ENCODE measurements at regions not wholly inside any gene's neighbourhood (a gene's known extent, or its start where the extent isn't known, plus 50 kb on each side); places are given as distances from the start of the nearest gene placed in this dataset.

DNA sequence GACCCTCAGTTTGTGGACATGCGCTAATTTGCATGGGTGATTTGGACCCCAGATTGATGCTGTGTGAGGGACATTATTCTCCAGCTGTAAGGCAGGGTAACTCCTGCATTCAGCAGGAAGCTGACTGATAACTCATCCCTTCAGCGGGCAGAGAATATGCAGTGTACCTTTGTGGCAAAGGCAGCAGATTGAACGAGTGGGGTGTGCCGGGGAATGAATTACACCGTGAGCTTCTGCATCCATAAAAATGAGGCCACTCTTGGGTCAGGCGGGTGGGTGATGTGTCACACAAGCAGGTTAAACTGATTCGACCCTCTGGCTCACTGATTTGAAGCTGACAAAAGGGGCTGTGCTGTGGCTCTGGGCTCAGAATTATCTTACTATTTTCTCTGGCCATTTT is 128.9 kb upstream of the PMFBP1 start (continued):
- TF ChIP-seq NR2C1 (IDR thresholded peaks at IDR 0.05) (no peak), NR2C1 (tag; IDR thresholded peaks at IDR 0.05) (no peak), FOXM1 (IDR thresholded peaks at IDR 0.05; ENCODE audit: low read depth) (no peak), FOXM1 (CRISPR knock-in tag; IDR thresholded peaks at IDR 0.05; ENCODE audit: low read depth) (no peak), ZNF589 (CRISPR knock-in tag; IDR thresholded peaks at IDR 0.05; ENCODE audit: low read depth) (no peak), ZNF124 (CRISPR knock-in tag; IDR thresholded peaks at IDR 0.05) (no peak), RCOR1 (IDR thresholded peaks at IDR 0.05; ENCODE audit: borderline replicate concordance in 1 of 2, low read depth in 2 of 2, low read length in 2 of 2) (no peak), PRMT5 (CRISPR knock-in tag; IDR thresholded peaks at IDR 0.05) (no peak), TEAD4 (IDR thresholded peaks at IDR 0.05; ENCODE audit: low read length) (no peak), TEAD4 (CRISPR knock-in tag; IDR thresholded peaks at IDR 0.05; ENCODE audit: borderline replicate concordance) (no peak)

DNA sequence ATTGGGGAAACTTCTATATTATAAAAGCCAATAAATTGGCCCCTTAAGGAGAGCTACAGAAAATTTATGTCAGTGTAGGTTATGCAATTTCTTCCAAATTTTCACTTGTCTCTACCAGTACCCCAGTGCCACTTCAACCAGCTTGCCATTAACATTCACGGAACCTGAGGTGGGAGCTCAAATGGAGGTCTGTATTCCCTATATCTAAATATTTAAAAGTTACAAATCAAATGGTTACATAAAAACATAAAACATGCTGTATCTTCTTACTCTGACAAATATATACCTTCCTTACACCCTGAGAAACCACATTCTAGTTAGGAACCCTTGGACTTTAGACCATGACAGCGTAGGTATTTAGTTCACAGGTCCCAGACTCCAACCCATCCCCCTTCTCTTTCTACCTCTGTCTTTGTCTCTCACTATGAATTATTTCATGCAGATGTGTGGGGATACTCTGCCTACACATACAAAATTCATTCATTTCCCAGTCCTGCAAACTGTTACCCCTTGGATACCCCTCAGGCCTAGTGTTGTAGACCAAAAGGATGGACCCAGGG is 127.8 kb upstream of the PMFBP1 start:
- POLR2A ChIA-PET, result interaction anchor here (1.5 kb wide), 1 partner anchor 8 kb away, joined by 4 read pairs; no protein-coding TSS in a partner anchor
- no peak overlapping the region for H2AFZ ChIP-seq (ENCODE audit: low read depth, low read length)
- ATAC-seq (no peak), DNase-seq (ENCODE audit: extremely low read depth in 1 of 4, low spot score in 3 of 4) (no peak), FAIRE-seq (no peak)
- intact Hi-C loops (cut with micrococcal nuclease) (no loop called here), in situ Hi-C loops (cut with MboI) (no loop called here)
- H3K4me3 ChIP-seq, result no peak overlapping the region
- H3K9me3 ChIP-seq (replicated peaks; ENCODE audit: control insufficient read depth, insufficient read depth, low read depth, low read length), result no peaks in the 10 kb centered on the region
- no peaks in the 10 kb centered on the region for H4K20me1 ChIP-seq (replicated peaks; ENCODE audit: control insufficient read depth, insufficient read depth, low read length)
- TF ChIP-seq DACH1 (IDR thresholded peaks at IDR 0.05; ENCODE audit: partially characterized antibody), result no peak
- TF ChIP-seq, protein P1, sequence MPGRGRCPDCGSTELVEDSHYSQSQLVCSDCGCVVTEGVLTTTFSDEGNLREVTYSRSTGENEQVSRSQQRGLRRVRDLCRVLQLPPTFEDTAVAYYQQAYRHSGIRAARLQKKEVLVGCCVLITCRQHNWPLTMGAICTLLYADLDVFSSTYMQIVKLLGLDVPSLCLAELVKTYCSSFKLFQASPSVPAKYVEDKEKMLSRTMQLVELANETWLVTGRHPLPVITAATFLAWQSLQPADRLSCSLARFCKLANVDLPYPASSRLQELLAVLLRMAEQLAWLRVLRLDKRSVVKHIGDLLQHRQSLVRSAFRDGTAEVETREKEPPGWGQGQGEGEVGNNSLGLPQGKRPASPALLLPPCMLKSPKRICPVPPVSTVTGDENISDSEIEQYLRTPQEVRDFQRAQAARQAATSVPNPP (IDR thresholded peaks at IDR 0.05; ENCODE audit: borderline replicate concordance, insufficient read depth, insufficient read length), result no peak
- no peak for TF ChIP-seq SP2 (IDR thresholded peaks at IDR 0.05; ENCODE audit: extremely low read depth, low read depth, low read length, poor library complexity, severe bottlenecking)
- no peak overlapping the region for H3K4me2 ChIP-seq (ENCODE audit: insufficient read depth, low read length)
- no TSS peak for BruUV-seq (replicated peaks)
- H3K36me3 ChIP-seq (ENCODE audit: control insufficient read depth, insufficient read depth, low read length), result no peaks in the 10 kb centered on the region
- no peak overlapping the region for H3K27ac ChIP-seq (ENCODE audit: extremely low read depth, low read depth, low read length)
- CTCF ChIA-PET (ENCODE audit: low intra/inter-chr PET ratio), result no interaction called here
- H3K27me3 ChIP-seq (ENCODE audit: control insufficient read depth in 2 of 2, insufficient read depth in 2 of 2, low read length in 2 of 2), result no peaks in the 10 kb centered on the region
- no peaks in the 10 kb centered on the region for H3K9me1 ChIP-seq (ENCODE audit: control insufficient read depth, insufficient read depth, low read length)
- H3K79me2 ChIP-seq (ENCODE audit: control insufficient read depth, insufficient read depth, low read length), result no peaks in the 10 kb centered on the region
- WGBS (ENCODE audit: insufficient coverage, low coverage, missing lambda C conversion rate), result 0% methylated on average over 2 of the region's 2 CpGs
- no peak overlapping the region for H3K9ac ChIP-seq (ENCODE audit: insufficient read depth in 1 of 2, low read depth in 2 of 2, low read length in 2 of 2)
- H3K4me1 ChIP-seq (replicated peaks in 1 of 2; ENCODE audit: control insufficient read depth in 2 of 2, insufficient read depth in 2 of 2, low read length in 2 of 2), result no peaks in the 10 kb centered on the region

Data from K562 (cell line).